IMR-90 (cell line): ENCODE measurements at regions not wholly inside any gene's neighbourhood (a gene's known extent, or its start where the extent isn't known, plus 50 kb on each side); places are given as distances from the start of the nearest gene placed in this dataset.
A peak's percentile ranks its signal among the peaks of the same experiment; 100 is the strongest.

Source experiments
- ATAC-seq: fragments of 200-7000 bp; cut with Tn5 transposase; 2 replicates; pipeline ENCODE4 v1.9.1; 2020; ENCODE audit warnings: low read depth, mild to moderate bottlenecking, moderate library complexity
- BruUV-seq: library from RNA; stranded (reverse); fragments of 400-500 nt; replicated peaks from 2 replicates; lab custom pipeline; 2021; lab: Mats Ljungman, UMichigan
- CTCF ChIA-PET: fragments of 300-600 bp; formaldehyde crosslinking; extraction: SDS; loops from one replicate; lab custom pipeline; 2021; ENCODE audit warnings: antibody characterized with exemption; lab: Yijun Ruan, JAX
- POLR2A ChIA-PET: fragments of 300-600 bp; sonication (Branson Sonifier 250); formaldehyde crosslinking; loops from one replicate; lab custom pipeline; 2022; ENCODE audit warnings: antibody characterized with exemption; ENCODE audit not compliant: unreplicated experiment; lab: Charles Lee
- DNase-seq: peaks from one replicate; pipeline ENCODE4 v3.0.0; 2013
- H2AFZ ChIP-seq: replicated peaks from 2 replicates; pipeline ENCODE3; 2013; ENCODE audit warnings: low read length, mild to moderate bottlenecking; ENCODE audit not compliant: poor library complexity
- H2AK5ac ChIP-seq: 2 replicates; pipeline ENCODE4 v1.6.1; 2013; ENCODE audit warnings: low read depth, low read length, inconsistent platforms
- H2AK9ac ChIP-seq: replicated peaks from 2 replicates; pipeline ENCODE3; 2013; ENCODE audit warnings: mild to moderate bottlenecking, low read depth, low read length, moderate library complexity; ENCODE audit not compliant: poor library complexity
- H2BK120ac ChIP-seq: 2 replicates; pipeline ENCODE4 v1.6.1; 2013; ENCODE audit warnings: low read depth, low read length, inconsistent platforms
- H2BK15ac ChIP-seq: 3 replicates; pipeline ENCODE4 v1.6.1; 2013; ENCODE audit warnings: low read depth, low read length, inconsistent platforms
- H2BK20ac ChIP-seq: 2 replicates; pipeline ENCODE4 v1.6.1; 2013; ENCODE audit warnings: low read depth, mild to moderate bottlenecking, inconsistent platforms, low read length, moderate library complexity
- H2BK5ac ChIP-seq: 2 replicates; pipeline ENCODE4 v1.6.1; 2013; ENCODE audit warnings: mild to moderate bottlenecking, low read depth, low read length, inconsistent platforms; ENCODE audit not compliant: poor library complexity, severe bottlenecking
- H3K14ac ChIP-seq: replicated peaks from 2 replicates; pipeline ENCODE4 v1.6.1; 2013; ENCODE audit warnings: low read depth, low read length, inconsistent platforms
- H3K18ac ChIP-seq: 2 replicates; pipeline ENCODE4 v1.6.1; 2013; ENCODE audit warnings: low read depth, low read length, control low read depth
- H3K23ac ChIP-seq: 2 replicates; pipeline ENCODE4 v1.6.1; 2013; ENCODE audit warnings: low read depth, low read length, inconsistent platforms
- H3K27ac ChIP-seq: 2 replicates; pipeline ENCODE4 v1.5.1; 2013; ENCODE audit warnings: mild to moderate bottlenecking, control low read depth, low read length; ENCODE audit not compliant: insufficient read depth
- H3K27me3 ChIP-seq: 2 replicates; pipeline ENCODE4 v1.6.1; 2013; ENCODE audit warnings: low read length; ENCODE audit not compliant: control insufficient read depth, insufficient read depth
- H3K36me3 ChIP-seq: 2 replicates; pipeline ENCODE4 v1.6.1; 2013; ENCODE audit warnings: low read length, mixed read lengths; ENCODE audit not compliant: control insufficient read depth, insufficient read depth
- H3K4ac ChIP-seq: 2 replicates; pipeline ENCODE4 v1.6.1; 2013; ENCODE audit warnings: low read depth, low read length, inconsistent platforms
- H3K4me1 ChIP-seq: 2 replicates; pipeline ENCODE4 v1.6.1; 2013; ENCODE audit warnings: low read length, mixed read lengths; ENCODE audit not compliant: control insufficient read depth, insufficient read depth
- H3K4me2 ChIP-seq: 2 replicates; pipeline ENCODE4 v1.6.1; 2013; ENCODE audit warnings: low read depth, mild to moderate bottlenecking, control low read depth, low read length, moderate library complexity
- H3K4me3 ChIP-seq: 2 replicates; pipeline ENCODE4 v1.5.1; 2013; ENCODE audit warnings: low read depth, mild to moderate bottlenecking, control low read depth, low read length, moderate library complexity; ENCODE audit not compliant: insufficient read depth
- H3K56ac ChIP-seq: 2 replicates; pipeline ENCODE4 v1.6.1; 2013; ENCODE audit warnings: low read length, inconsistent platforms; ENCODE audit not compliant: insufficient read depth; ENCODE audit errors: extremely low read depth
- H3K79me1 ChIP-seq, 2 experiments: 2 replicates each; pipeline ENCODE4 v1.6.1; 2013; ENCODE audit warnings: low read length in 2 of 2, inconsistent platforms in 1 of 2, low read depth in 1 of 2
- H3K9ac ChIP-seq: 2 replicates; pipeline ENCODE4 v1.6.1; 2013; ENCODE audit warnings: low read depth, low read length, control low read depth
- H3K9me1 ChIP-seq: 2 replicates; pipeline ENCODE4 v1.6.1; 2013; ENCODE audit warnings: low read length, inconsistent platforms; ENCODE audit not compliant: insufficient read depth
- H3K9me3 ChIP-seq: 2 replicates; pipeline ENCODE4 v1.6.1; 2013; ENCODE audit warnings: low read length; ENCODE audit not compliant: control insufficient read depth, insufficient read depth
- H4K20me1 ChIP-seq: 2 replicates; pipeline ENCODE4 v1.6.1; 2013; ENCODE audit warnings: low read length, inconsistent platforms; ENCODE audit not compliant: insufficient read depth
- H4K5ac ChIP-seq: 2 replicates; pipeline ENCODE4 v1.6.1; 2013; ENCODE audit warnings: mild to moderate bottlenecking, low read depth, low read length, control low read depth
- H4K8ac ChIP-seq, 2 experiments: 2 replicates each; pipeline ENCODE4 v1.6.1; 2013; ENCODE audit warnings: low read depth in 2 of 2, low read length in 2 of 2, control low read depth in 1 of 2, inconsistent platforms in 1 of 2
- H4K91ac ChIP-seq: 2 replicates; pipeline ENCODE4 v1.6.1; 2013; ENCODE audit warnings: low read depth, low read length, inconsistent platforms; ENCODE audit not compliant: insufficient read depth
- BHLHE40 ChIP-seq: fragments of 150-350 bp; IDR thresholded peaks from 2 replicates; pipeline ENCODE4 v1.6.1; 2016; ENCODE audit warnings: mild to moderate bottlenecking, low read depth, low read length
- CEBPB ChIP-seq: IDR thresholded peaks from 2 replicates; pipeline ENCODE4 v1.6.1; 2012; ENCODE audit warnings: low read depth, low read length, improper control_type of control experiment
- CHD1 ChIP-seq: IDR thresholded peaks from 2 replicates; pipeline ENCODE4 v1.6.1; 2012; ENCODE audit warnings: low read depth, low read length, improper control_type of control experiment
- CTCF ChIP-seq: conservative IDR thresholded peaks from 2 replicates; pipeline ENCODE4 v1.5.1; 2012; ENCODE audit warnings: mild to moderate bottlenecking, low read depth, low read length, improper control_type of control experiment
- FOS ChIP-seq: fragments of 150-350 bp; IDR thresholded peaks from 2 replicates; pipeline ENCODE4 v1.6.1; 2016; ENCODE audit warnings: low read depth, low read length
- MAFK ChIP-seq: IDR thresholded peaks from 2 replicates; pipeline ENCODE4 v1.6.1; 2012; ENCODE audit warnings: low read depth, low read length, improper control_type of control experiment
- MAZ ChIP-seq: IDR thresholded peaks from 2 replicates; pipeline ENCODE4 v1.6.1; 2012; ENCODE audit warnings: low read depth, mild to moderate bottlenecking, low read length, improper control_type of control experiment, moderate library complexity, borderline replicate concordance
- MXI1 ChIP-seq: IDR thresholded peaks from 2 replicates; pipeline ENCODE4 v1.6.1; 2012; ENCODE audit warnings: low read depth, mild to moderate bottlenecking, low read length, moderate library complexity, borderline replicate concordance
- NFE2L2 ChIP-seq: fragments of 150-350 bp; IDR thresholded peaks from 2 replicates; pipeline ENCODE4 v1.6.1; 2016; ENCODE audit warnings: low read depth, mild to moderate bottlenecking, low read length
- POLR2A ChIP-seq: IDR thresholded peaks from 2 replicates; pipeline ENCODE4 v1.6.1; 2012; ENCODE audit warnings: mild to moderate bottlenecking, low read depth, low read length
- RAD21 ChIP-seq: IDR thresholded peaks from 2 replicates; pipeline ENCODE4 v1.6.1; 2012; ENCODE audit warnings: low read length, improper control_type of control experiment
- RCOR1 ChIP-seq: IDR thresholded peaks from 2 replicates; pipeline ENCODE4 v1.6.1; 2012; ENCODE audit warnings: mild to moderate bottlenecking, low read length, improper control_type of control experiment; ENCODE audit not compliant: insufficient replicate concordance
- RFX5 ChIP-seq: IDR thresholded peaks from 2 replicates; pipeline ENCODE4 v1.8.0; 2012; ENCODE audit warnings: low read depth, mild to moderate bottlenecking, low read length, moderate library complexity
- SMC3 ChIP-seq: fragments of 150-350 bp; IDR thresholded peaks from 2 replicates; pipeline ENCODE4 v1.6.1; 2016; ENCODE audit warnings: low read depth, mild to moderate bottlenecking, antibody characterized with exemption, low read length, moderate library complexity
- WGBS, 2 experiments: methylation state at CpG; one replicate each; pipeline versions ENCODE4 v1.1.5 to v1.1.7; 2013; ENCODE audit warnings: missing lambda C conversion rate in 2 of 2; ENCODE audit not compliant: insufficient read length in 1 of 2; ENCODE audit errors: extremely low coverage in 2 of 2; 5-methylcytosine and 5-hydroxymethylcytosine counted together
- dilution Hi-C: fragments of 300-500 bp; cut with HindIII; formaldehyde crosslinking; loops from one replicate; pipeline ENCODE4 v1.14.3; 2018; ENCODE audit warnings: low sequenced_read_pairs; ENCODE audit not compliant: unreplicated experiment
- in situ Hi-C: fragments of 300-500 bp; cut with MboI; formaldehyde crosslinking; loops from 3 replicates; pipeline ENCODE4 v1.14.3; 2019; ENCODE audit warnings: low sequenced_read_pairs, inconsistent platforms, mixed read lengths
- intact Hi-C: fragments of 100-400 bp; cut with micrococcal nuclease; formaldehyde crosslinking; loops from 2 replicates; pipeline ENCODE4 v1.10.0; 2022
- TF ChIP-seq, protein P1 (sequence below): fragments of 150-350 bp; IDR thresholded peaks from 2 replicates; pipeline ENCODE4 v1.6.1; 2017; ENCODE audit warnings: mild to moderate bottlenecking, antibody characterized with exemption, low read length, low read depth
- TF ChIP-seq, protein P2 (sequence below): fragments of 150-350 bp; IDR thresholded peaks from 2 replicates; pipeline ENCODE4 v1.6.1; 2016; ENCODE audit warnings: low read depth, mild to moderate bottlenecking, low read length, moderate library complexity, borderline replicate concordance

- Histone ChIP-seq H3K9ac (no peak overlapping the region), H3K27me3 (peaks cover 1% of the 10 kb centered on the region; the same call in 1 of the 2 replicates), H4K8ac (no peak overlapping the region), H2AK9ac (no peak overlapping the region), H3K4me3 (no peak overlapping the region), H3K9me1 (no peaks in the 10 kb centered on the region), H4K5ac (no peak overlapping the region), H3K36me3 (no peaks in the 10 kb centered on the region), H4K20me1 (no peaks in the 10 kb centered on the region), H3K79me1 (no peaks in the 10 kb centered on the region), H2BK5ac (no peak overlapping the region), H4K91ac (no peak overlapping the region), H3K4me1 (no peaks in the 10 kb centered on the region), H2BK120ac (no peak overlapping the region), H2AFZ (no peak overlapping the region), H3K4ac (no peak overlapping the region), H3K18ac (no peak overlapping the region), H2AK5ac (no peak overlapping the region), H3K14ac (no peak overlapping the region), H2BK20ac (no peak overlapping the region), H3K9me3 (no peaks in the 10 kb centered on the region), H3K56ac (no peak overlapping the region), H2BK15ac (no peak overlapping the region), H3K4me2 (no peak overlapping the region), H3K23ac (no peak overlapping the region), H3K27ac (no peak overlapping the region)
- BruUV-seq: no TSS peak
- peak; percentile 51 for TF ChIP-seq RAD21
- TF ChIP-seq CEBPB: no peak
- no peak for TF ChIP-seq FOS
- TF ChIP-seq BHLHE40: no peak
- TF ChIP-seq MXI1: no peak
- TF ChIP-seq RFX5: no peak
- no peak for TF ChIP-seq CHD1
- TF ChIP-seq NFE2L2: no peak
- no peak for TF ChIP-seq MAFK
- TF ChIP-seq SMC3: peak; percentile 30
- TF ChIP-seq RCOR1: no peak
- TF ChIP-seq, protein P1, sequence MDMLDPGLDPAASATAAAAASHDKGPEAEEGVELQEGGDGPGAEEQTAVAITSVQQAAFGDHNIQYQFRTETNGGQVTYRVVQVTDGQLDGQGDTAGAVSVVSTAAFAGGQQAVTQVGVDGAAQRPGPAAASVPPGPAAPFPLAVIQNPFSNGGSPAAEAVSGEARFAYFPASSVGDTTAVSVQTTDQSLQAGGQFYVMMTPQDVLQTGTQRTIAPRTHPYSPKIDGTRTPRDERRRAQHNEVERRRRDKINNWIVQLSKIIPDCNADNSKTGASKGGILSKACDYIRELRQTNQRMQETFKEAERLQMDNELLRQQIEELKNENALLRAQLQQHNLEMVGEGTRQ: no peak
- no peak for TF ChIP-seq POLR2A
- TF ChIP-seq MAZ: no peak
- peak; percentile 44 for TF ChIP-seq CTCF
- TF ChIP-seq, protein P2, sequence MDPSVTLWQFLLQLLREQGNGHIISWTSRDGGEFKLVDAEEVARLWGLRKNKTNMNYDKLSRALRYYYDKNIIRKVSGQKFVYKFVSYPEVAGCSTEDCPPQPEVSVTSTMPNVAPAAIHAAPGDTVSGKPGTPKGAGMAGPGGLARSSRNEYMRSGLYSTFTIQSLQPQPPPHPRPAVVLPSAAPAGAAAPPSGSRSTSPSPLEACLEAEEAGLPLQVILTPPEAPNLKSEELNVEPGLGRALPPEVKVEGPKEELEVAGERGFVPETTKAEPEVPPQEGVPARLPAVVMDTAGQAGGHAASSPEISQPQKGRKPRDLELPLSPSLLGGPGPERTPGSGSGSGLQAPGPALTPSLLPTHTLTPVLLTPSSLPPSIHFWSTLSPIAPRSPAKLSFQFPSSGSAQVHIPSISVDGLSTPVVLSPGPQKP: no peak
- peak; percentile 60 for ATAC-seq
- ChIA-PET POLR2A (no interaction called here), CTCF (no interaction called here)
- in situ Hi-C loops: no loop called here
- intact Hi-C loops: loop anchor here (2.0 to 10.0 kb wide), 4 partner anchors 250 to 576 kb away; no protein-coding TSS in a partner anchor
- dilution Hi-C loops: no loop called here
- no CpG with 5 or more reads among the region's 12 CpGs for WGBS, 2 experiments
- peak; percentile 2 for DNase-seq
These were observed 201.7 kb downstream of the EXOC5 start for GRCh38 chr14:57066887-57067513.
